NT2/D1 (cell line): ENCODE measurements at regions not wholly inside any gene's neighbourhood (a gene's known extent, or its start where the extent isn't known, plus 50 kb on each side); places are given as distances from the start of the nearest gene placed in this dataset.

Experiments used
- SUZ12 ChIP-seq: IDR thresholded peaks from 2 replicates; pipeline ENCODE4 v1.6.1; 2011; ENCODE audit not compliant: insufficient read length, insufficient read depth; ENCODE audit errors: extremely low read depth
- YY1 ChIP-seq: IDR thresholded peaks from 2 replicates; pipeline ENCODE4 v1.6.1; 2011; ENCODE audit not compliant: insufficient read length, insufficient read depth
- ZNF274 ChIP-seq: IDR thresholded peaks from 2 replicates; pipeline ENCODE4 v1.6.1; 2011; ENCODE audit warnings: mild to moderate bottlenecking, low read depth, low read length

GRCh38 chr9:103992938-103993579 lies 101.0 kb upstream of the SMC2 start:
- TF ChIP-seq YY1 = no peak
- no peak for TF ChIP-seq ZNF274
- no peak for TF ChIP-seq SUZ12
